NCI-H2081 (cell line): ENCODE measurements at regions not wholly inside any gene's neighbourhood (a gene's known extent, or its start where the extent isn't known, plus 50 kb on each side); places are given as distances from the start of the nearest gene placed in this dataset.

ENCODE experiments used
- DNase-seq, 2 experiments: peaks; one replicate each; lab custom pipeline; 2025; lab: John Stamatoyannopoulos, UW

GRCh38 chr12:90899456-90900182 is 55.4 kb downstream of the CCER1 start:
- DNase-seq: no peak

GRCh38 chr12:90897986-90898385 is 57.0 kb downstream of the CCER1 start:
- DNase-seq: no peak

- no peak for DNase-seq
Measured at GRCh38 chr12:90897316-90897715, 57.7 kb downstream of the CCER1 start.

GRCh38 chr12:90896821-90897220 is 58.2 kb downstream of the CCER1 start:
- DNase-seq: no peak

- DNase-seq: no peak
Measured at GRCh38 chr12:90896164-90896563, 58.8 kb downstream of the CCER1 start.

DNA sequence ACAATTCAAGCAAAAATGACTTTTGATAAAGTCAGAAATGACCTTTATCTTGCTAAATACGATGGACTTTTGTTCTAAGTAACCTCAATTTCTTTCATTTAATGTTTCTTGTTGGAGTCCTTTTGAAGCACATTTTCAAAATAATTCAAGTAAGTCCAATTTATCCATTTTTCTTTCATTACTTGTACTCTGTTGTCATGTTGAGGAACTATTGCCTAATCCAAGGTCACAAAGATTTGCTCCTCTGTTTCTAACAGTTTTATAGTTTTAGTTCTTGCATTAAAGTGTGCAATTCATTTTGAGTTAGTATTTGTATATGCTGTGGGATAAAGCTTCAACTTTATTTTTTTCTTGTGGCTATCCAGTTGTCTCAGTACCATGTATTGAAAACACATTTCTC is 66.7 kb downstream of the CCER1 start:
- no peak for DNase-seq

GRCh38 chr12:90883456-90883855 is 71.5 kb downstream of the CCER1 start:
- no peak for DNase-seq

DNA sequence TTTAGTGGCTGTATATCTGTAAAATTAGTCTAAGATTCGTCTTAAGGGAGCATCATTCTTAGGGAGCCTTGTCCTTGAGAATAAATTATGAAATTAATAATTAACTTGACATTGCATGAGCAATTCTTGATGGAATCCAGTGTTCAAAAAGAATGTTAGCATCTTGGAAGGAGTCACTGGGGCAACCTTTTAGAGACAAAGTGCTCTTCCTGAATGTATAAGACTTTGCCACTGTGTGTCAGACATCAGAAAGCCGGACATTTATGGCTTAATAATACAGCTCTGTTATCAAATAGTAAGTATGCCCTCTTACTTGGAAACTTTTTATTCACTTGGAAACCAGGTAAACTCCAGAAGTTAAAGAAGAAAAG is 83.3 kb downstream of the CCER1 start:
- no peak for DNase-seq

- DNase-seq: no peak
Measured at GRCh38 chr12:90870971-90871725, 83.8 kb downstream of the CCER1 start.

- DNase-seq: no peak
Measured at GRCh38 chr12:90868626-90869025, 86.3 kb downstream of the CCER1 start.

DNA sequence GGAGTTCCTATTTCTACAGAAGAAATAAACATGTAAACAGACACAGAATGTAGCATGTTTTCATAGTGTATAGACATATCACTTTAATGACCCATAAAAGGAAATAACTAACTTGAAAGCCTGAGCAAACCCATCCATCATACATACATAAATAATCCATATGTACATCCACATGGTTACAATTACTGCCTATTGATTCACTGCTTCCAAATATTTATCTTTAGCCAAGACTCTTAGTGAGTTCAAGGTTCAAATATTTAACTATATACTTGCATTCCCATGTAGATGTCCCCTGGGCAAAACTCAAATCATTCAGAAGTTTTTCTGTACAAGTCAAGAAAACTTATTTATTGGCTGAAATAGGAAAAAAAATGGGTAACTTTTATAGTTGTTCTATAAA is 95.4 kb downstream of the CCER1 start:
- no peak for DNase-seq

GRCh38 chr12:90858252-90858651 is 96.7 kb downstream of the CCER1 start:
- peak in 1 of 2 experiments; percentile 11 for DNase-seq

DNA sequence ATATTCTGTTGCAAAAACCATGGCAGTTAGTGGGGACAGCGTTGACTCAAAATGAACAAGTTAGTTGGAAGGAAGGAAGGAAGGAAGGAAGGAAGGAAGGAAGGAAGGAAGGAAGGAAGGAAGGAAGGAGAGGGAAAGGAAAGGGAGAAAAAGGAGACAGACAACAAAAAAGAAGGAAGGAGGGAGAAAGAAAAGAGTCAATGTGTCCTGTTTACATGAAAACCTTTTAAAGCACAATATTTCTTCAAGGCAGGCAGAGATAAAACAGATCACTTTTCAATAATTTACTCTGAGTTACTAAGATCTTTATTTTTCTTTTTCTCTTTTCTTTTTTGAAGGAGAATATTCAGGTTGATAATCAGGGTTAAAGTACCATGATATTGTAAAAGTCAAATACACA is 99.4 kb downstream of the CCER1 start:
- no peak for DNase-seq

DNA sequence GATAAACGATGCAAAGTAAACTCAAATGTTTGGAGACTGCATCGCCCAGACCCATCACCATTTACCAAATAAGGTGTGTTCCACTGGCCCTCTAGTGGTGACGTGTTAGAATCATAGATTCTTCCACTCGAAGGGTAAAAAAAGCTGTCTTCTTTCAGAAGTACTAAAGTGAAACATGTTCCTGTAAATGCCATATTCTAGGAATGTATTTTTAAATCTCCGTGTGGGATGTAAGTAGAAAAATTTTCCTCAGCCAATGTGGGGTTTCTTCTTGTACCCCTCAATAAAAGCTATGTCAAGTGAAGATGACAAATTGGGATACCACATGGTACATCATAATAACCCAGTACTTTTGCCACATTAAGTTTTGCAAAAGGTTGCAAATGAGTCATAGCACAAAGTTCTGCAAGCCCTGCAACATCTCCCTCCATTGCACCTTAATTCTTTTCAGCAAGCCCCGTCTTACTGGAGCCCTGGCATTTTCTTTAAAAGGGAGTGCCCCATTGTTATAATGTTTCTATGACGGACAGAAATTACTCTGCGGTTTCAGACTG is 100.8 kb downstream of the CCER1 start:
- DNase-seq: peak; percentile 56 to 64

DNA sequence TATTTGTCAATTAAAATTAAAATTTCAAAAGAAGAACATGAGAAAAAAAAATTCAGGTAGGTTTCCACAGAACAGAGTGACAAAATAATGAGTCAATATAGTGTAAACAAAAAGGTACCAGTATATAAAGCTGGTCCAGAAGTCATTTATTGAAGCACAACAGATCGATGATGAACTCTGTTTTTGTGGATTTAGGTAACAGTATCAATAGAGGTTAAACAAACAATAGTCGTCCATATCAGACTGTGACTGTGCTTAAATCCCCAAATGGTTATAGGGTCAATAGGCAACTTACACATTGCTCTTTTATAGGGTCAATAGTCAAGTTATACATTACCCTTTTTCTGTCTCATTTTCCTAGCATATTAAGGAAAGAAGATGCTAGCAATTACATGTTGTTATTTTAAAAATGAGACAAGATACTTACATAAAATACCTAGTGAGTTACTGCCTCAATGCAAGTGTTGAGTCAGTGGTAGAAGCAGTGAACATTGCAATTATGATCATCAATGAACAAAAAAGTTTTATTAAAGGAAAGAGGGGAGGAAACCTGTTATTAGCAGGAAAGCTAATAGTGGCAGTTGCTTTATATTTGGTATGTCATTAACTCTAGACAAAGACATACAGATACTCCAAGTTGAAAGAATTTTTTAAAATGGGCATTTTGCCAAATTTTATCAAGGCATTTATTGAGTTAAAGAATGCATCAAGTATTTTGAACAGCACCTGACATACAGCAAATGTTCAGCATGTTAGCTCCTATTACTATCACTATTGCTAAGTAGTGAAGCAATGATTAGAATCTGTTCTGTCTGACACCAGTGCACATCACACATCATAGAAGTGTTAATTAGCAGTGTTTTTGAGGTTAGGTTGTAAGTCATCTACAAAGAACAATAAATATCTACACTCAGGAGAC is 102.9 kb downstream of the CCER1 start:
- DNase-seq: no peak

DNA sequence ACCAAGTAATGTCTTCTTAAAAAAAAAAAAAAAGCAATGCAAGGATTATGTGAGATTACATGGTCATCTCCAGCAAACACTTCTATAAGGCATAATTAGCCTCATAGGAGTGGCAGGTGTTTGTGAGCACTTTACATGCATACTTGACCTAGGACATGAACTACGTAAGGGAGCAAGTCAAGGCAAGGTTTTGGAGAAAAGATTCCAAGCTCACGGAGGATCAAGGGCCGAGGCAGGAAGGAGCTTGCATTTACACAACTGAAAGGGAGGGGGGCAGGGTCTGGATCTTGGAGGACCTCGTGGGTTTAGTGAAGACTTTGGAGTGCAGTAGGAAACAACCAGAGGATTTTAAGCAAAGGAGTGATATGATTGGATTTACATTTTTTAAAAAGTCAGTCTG is 112.5 kb downstream of the CCER1 start:
- no peak for DNase-seq

DNA sequence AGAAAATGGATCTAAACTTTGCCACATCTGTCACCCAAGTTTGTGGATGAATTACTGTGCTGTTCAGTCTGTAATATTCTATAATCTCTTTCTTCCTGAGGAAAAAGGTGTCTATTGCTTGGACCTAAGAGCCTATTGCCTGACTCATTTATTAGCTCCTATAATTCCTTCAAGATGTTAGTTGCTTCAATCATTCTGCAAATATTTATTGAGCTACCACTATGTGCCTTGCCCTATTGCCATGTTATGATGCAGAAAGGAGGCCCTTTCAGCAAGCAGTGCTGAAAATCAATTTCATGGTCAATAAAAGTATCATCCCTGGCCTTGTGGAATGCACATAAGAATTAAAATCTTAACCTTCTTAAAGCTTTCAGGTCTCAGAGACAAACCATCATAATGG is 113.6 kb downstream of the CCER1 start:
- DNase-seq: no peak

DNA sequence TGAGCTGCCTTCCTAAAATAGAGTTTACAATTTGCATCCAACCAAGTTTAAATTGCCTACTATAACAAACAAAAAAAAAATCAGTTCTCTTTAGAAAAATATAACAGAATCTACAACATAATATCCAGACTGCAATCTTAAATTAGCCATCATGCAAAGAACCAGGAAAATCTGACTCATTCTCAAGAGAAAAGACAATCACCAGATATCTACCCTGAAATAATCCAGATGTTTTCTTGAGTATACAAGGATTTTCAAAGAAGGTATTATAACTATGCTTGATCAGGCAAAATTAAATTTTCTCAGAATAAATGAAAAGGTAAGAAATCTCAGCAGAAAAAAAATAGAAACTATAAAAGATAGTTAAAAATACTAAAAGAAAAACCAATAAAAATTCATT is 115.6 kb downstream of the CCER1 start:
- no peak for DNase-seq

- no peak for DNase-seq
Measured at GRCh38 chr12:90836689-90837088, 118.3 kb downstream of the CCER1 start.

DNA sequence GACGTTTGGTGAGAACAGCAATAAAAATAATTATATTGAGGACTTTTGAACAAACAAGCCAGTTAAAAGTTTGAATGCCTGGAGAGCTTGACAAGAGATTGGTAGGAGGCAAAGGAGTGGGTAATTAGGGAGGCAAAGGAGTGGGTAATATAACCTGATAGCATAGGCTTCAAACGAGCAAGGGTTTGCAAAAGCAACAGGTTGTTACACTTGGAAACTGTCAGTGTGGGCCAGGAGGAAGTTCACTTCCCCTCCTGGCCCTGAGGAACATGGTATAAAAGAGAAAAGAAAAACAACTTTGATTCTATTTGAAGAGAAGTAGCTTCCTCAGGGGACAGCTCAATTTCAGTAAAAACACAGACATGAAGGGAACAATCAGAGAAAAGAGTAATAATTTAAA is 121.7 kb downstream of the CCER1 start:
- DNase-seq: no peak

DNA sequence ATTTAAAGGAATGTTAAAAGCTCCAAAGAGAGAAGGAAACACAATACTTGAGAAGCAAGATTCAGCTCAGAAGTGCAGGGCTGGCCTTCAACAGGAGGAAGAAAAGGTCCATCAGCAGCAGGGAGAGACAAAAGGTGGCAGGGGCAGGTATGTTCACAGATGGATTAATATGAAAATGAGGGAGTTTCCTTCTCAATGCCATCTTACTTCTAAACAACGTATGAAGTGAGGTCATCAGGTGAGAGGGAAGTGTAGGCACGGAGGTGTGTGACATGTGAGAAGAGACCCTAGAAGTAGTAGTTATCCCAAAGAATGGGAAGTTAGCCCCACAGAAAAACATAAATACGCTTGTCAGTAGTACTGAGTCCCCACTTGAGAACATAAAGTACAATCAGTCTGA is 122.5 kb downstream of the CCER1 start:
- no peak for DNase-seq

GRCh38 chr12:90831712-90832111 is 123.3 kb downstream of the CCER1 start:
- DNase-seq: no peak
